HCT116 (cell line): ENCODE measurements at regions not wholly inside any gene's neighbourhood (a gene's known extent, or its start where the extent isn't known, plus 50 kb on each side); places are given as distances from the start of the nearest gene placed in this dataset.

Source experiments
- ATAC-seq: fragments of 200-7000 bp; cut with Tn5 transposase; 2 replicates; pipeline ENCODE4 v1.9.1; 2020; ENCODE audit warnings: mild to moderate bottlenecking, moderate library complexity
- BruUV-seq: library from RNA; stranded (reverse); fragments of 400-500 nt; replicated peaks from 2 replicates; lab custom pipeline; 2021; lab: Mats Ljungman, UMichigan
- CTCF ChIA-PET: fragments of 300-600 bp; sonication (Branson Sonifier 250); formaldehyde crosslinking; loops from one replicate; lab custom pipeline; 2021; ENCODE audit warnings: antibody characterized with exemption; lab: Charles Lee
- POLR2A ChIA-PET: fragments of 300-600, 350-600 bp; sonication (Branson Sonifier 250); formaldehyde crosslinking; loops from one replicate; lab custom pipeline; 2021; ENCODE audit warnings: antibody characterized with exemption; lab: Charles Lee
- RAD21 ChIA-PET, 2 experiments: fragments of 300-600 bp; sonication (Branson Sonifier 250); formaldehyde crosslinking; loops; one replicate each; lab custom pipeline; 2023; ENCODE audit warnings: low total read pairs in 2 of 2; ENCODE audit not compliant: uncharacterized antibody in 2 of 2, unreplicated experiment in 2 of 2, low non-redundant PET in 1 of 2; lab: Charles Lee
- DNase-seq: peaks from one replicate; pipeline ENCODE4 v3.0.0-alpha.2; 2010; ENCODE audit warnings: low read depth, low spot score
- H2AFZ ChIP-seq: fragments of 200-600 bp; shearing (Covaris generic), sonication (generic); 2 replicates; pipeline ENCODE4 v1.6.1; 2017; ENCODE audit warnings: low read depth, mixed run types, mixed read lengths, antibody characterized with exemption, low read length; ENCODE audit not compliant: poor library complexity, severe bottlenecking
- H3K27ac ChIP-seq: 2 replicates; pipeline ENCODE4 v1.5.1; 2012; ENCODE audit warnings: low read depth, low read length
- H3K27me3 ChIP-seq: fragments of 200-600 bp; sonication (generic); 2 replicates; pipeline ENCODE4 v1.6.1; 2016; ENCODE audit warnings: mixed run types, low read length, mixed read lengths; ENCODE audit not compliant: insufficient read depth
- H3K36me3 ChIP-seq, 2 experiments: fragments of 200-500 bp in 1 of 2; fragments of 200-600 bp in 1 of 2; sonication (Bioruptor generic) in 1 of 2; sonication (generic) in 1 of 2; 2 replicates each; pipeline versions ENCODE4 v1.5.1 to v1.6.1; 2014 to 2016; ENCODE audit warnings: low read length in 2 of 2, inconsistent platforms in 1 of 2, mixed read lengths in 1 of 2, mixed run types in 1 of 2; ENCODE audit not compliant: insufficient read depth in 2 of 2, control insufficient read depth in 1 of 2
- H3K4me1 ChIP-seq, 2 experiments: fragments of 200-600 bp in 1 of 2; sonication (generic) in 1 of 2; 2 replicates each; pipeline versions ENCODE4 v1.5.1 to v1.6.1; 2012 to 2017; ENCODE audit warnings: low read length in 2 of 2, inconsistent platforms in 1 of 2, mild to moderate bottlenecking in 1 of 2, mixed read lengths in 1 of 2, mixed run types in 1 of 2, moderate library complexity in 1 of 2; ENCODE audit not compliant: insufficient read depth in 2 of 2, control insufficient read depth in 1 of 2
- H3K4me2 ChIP-seq: fragments of 200-600 bp; sonication (generic); 2 replicates; pipeline ENCODE4 v1.6.1; 2017; ENCODE audit warnings: mixed run types, low read length, mixed read lengths
- H3K4me3 ChIP-seq, 2 experiments: fragments of 200-600 bp in 1 of 2; sonication (generic) in 1 of 2; replicated peaks in 1 of 2; 2 replicates each; pipeline ENCODE4 v1.5.1; 2011 to 2016; ENCODE audit warnings: low read length in 2 of 2, control low read depth in 1 of 2, low read depth in 1 of 2, mild to moderate bottlenecking in 1 of 2, mixed read lengths in 1 of 2, mixed run types in 1 of 2
- H3K79me2 ChIP-seq: fragments of 200-600 bp; sonication (generic); 2 replicates; pipeline ENCODE4 v1.6.1; 2017; ENCODE audit warnings: mild to moderate bottlenecking, mixed run types, low read length, moderate library complexity, mixed read lengths; ENCODE audit not compliant: insufficient read depth
- H3K9ac ChIP-seq: fragments of 200-600 bp; sonication (generic); 2 replicates; pipeline ENCODE4 v1.6.1; 2016; ENCODE audit warnings: low read length, mixed read lengths
- H3K9me2 ChIP-seq: fragments of 200-600 bp; sonication (generic), shearing (Covaris generic); 2 replicates; pipeline ENCODE4 v1.6.1; 2017; ENCODE audit warnings: mixed run types, mild to moderate bottlenecking, moderate library complexity; ENCODE audit not compliant: insufficient read depth
- H3K9me3 ChIP-seq, 2 experiments: fragments of 200-500 bp in 1 of 2; fragments of 200-600 bp in 1 of 2; sonication (Bioruptor generic) in 1 of 2; sonication (generic) in 1 of 2; 2 replicates each; pipeline ENCODE4 v1.6.1; 2014 to 2017; ENCODE audit warnings: low read length in 2 of 2, mixed read lengths in 2 of 2, inconsistent platforms in 1 of 2, low read depth in 1 of 2, mild to moderate bottlenecking in 1 of 2, mixed run types in 1 of 2, moderate library complexity in 1 of 2; ENCODE audit not compliant: control insufficient read depth in 1 of 2, insufficient read depth in 1 of 2
- H4K20me1 ChIP-seq: fragments of 200-600 bp; sonication (generic), shearing (Covaris generic); 2 replicates; pipeline ENCODE4 v1.6.1; 2017; ENCODE audit warnings: mixed run types, mild to moderate bottlenecking, moderate library complexity; ENCODE audit not compliant: insufficient read depth
- CEBPB ChIP-seq: IDR thresholded peaks from 2 replicates; pipeline ENCODE4 v1.6.1; 2012; ENCODE audit warnings: low read depth
- EZH2phosphoT487 ChIP-seq: fragments of 200-600 bp; IDR thresholded peaks from 2 replicates; pipeline ENCODE4 v1.6.1; 2018; ENCODE audit warnings: antibody characterized with exemption, borderline replicate concordance
- FOSL1 ChIP-seq: IDR thresholded peaks from 2 replicates; pipeline ENCODE4 v1.6.1; 2012; ENCODE audit warnings: low read depth
- MAX ChIP-seq: IDR thresholded peaks from 2 replicates; pipeline ENCODE4 v1.6.1; 2012
- POLR2AphosphoS5 ChIP-seq: IDR thresholded peaks from 2 replicates; pipeline ENCODE4 v1.6.1; 2011; ENCODE audit warnings: mild to moderate bottlenecking, low read depth, low read length, moderate library complexity
- REST ChIP-seq: IDR thresholded peaks from 2 replicates; pipeline ENCODE4 v1.6.1; 2012; ENCODE audit warnings: low read depth
- SP1 ChIP-seq: IDR thresholded peaks from 2 replicates; pipeline ENCODE4 v1.6.1; 2012; ENCODE audit warnings: low read depth
- YY1 ChIP-seq: IDR thresholded peaks from 2 replicates; pipeline ENCODE4 v1.6.1; 2011; ENCODE audit warnings: low read length, low read depth, moderate library complexity, mild to moderate bottlenecking; ENCODE audit not compliant: insufficient replicate concordance; ENCODE audit errors: extremely low read depth
- ZBTB33 ChIP-seq: IDR thresholded peaks from 2 replicates; pipeline ENCODE4 v1.6.1; 2011; ENCODE audit warnings: mild to moderate bottlenecking, low read length, moderate library complexity; ENCODE audit not compliant: insufficient replicate concordance; ENCODE audit errors: extremely low read depth
- ZNF274 ChIP-seq: fragments of 200-500 bp; sonication (Bioruptor generic); IDR thresholded peaks from 2 replicates; pipeline ENCODE4 v1.6.1; 2014; ENCODE audit warnings: mild to moderate bottlenecking, low read depth, low read length, inconsistent platforms
- intact Hi-C: fragments of 100-400 bp; cut with micrococcal nuclease; formaldehyde crosslinking; loops from 2 replicates; pipeline ENCODE4 v1.10.0; 2022

- TF ChIP-seq POLR2AphosphoS5 (peak; percentile 63), ZBTB33 (peak; percentile 65)
These were observed 680.9 kb downstream of the IRS1 start (continued) for GRCh38 chr2:226118471-226119429.

GRCh38 chr2:226117510-226118065 is 682.0 kb downstream of the IRS1 start:
- peaks cover 30% of the 10 kb centered on the region for H3K79me2 ChIP-seq
- DNase-seq (no peak), ATAC-seq (no peak)
- no peaks in the 10 kb centered on the region for H3K9me3 ChIP-seq
- no peak overlapping the region for H2AFZ ChIP-seq
- ChIA-PET POLR2A (interaction anchor here (0.9 to 2.2 kb wide), 7 partner anchors 9 to 535 kb away, joined by 3 to 11 read pairs (median 4); no protein-coding TSS in a partner anchor), CTCF (no interaction called here), RAD21 (interaction anchor here (0.7 to 0.9 kb wide), 3 partner anchors 14 to 91 kb away, joined by 3 read pairs; no protein-coding TSS in a partner anchor)
- H3K27me3 ChIP-seq: no peaks in the 10 kb centered on the region
- intact Hi-C loops: loop anchor here (1.0 to 5.0 kb wide), 3 partner anchors 55 to 685 kb away; no protein-coding TSS in a partner anchor
- peak overlapping the region; percentile 71 for H3K9ac ChIP-seq
- BruUV-seq: no TSS peak
- no peak overlapping the region for H3K4me3 ChIP-seq
- TF ChIP-seq FOSL1: peak; percentile 8; the same call in 1 of the 2 replicates
- no peak for TF ChIP-seq MAX
- TF ChIP-seq YY1: no peak
- TF ChIP-seq REST: no peak
- no peak for TF ChIP-seq ZNF274
- TF ChIP-seq EZH2phosphoT487: no peak
- TF ChIP-seq CEBPB: no peak
- no peak for TF ChIP-seq SP1
- H3K27ac ChIP-seq: peak overlapping the region; percentile 95
- peak overlapping the region; percentile 64 for H3K4me2 ChIP-seq
- no peaks in the 10 kb centered on the region for H3K9me2 ChIP-seq
- H3K36me3 ChIP-seq: 0 out of 4 replicates have a peak, but pooled peaks cover 0 to 4% of the 10 kb centered on the region in 2 experiments
- H4K20me1 ChIP-seq: no peaks in the 10 kb centered on the region
- peaks cover 80 to 90% of the 10 kb centered on the region in 2 experiments for H3K4me1 ChIP-seq
